Colonic mucosa (tissue), 4 donors: ENCODE measurements at regions not wholly inside any gene's neighbourhood (a gene's known extent, or its start where the extent isn't known, plus 50 kb on each side); places are given as distances from the start of the nearest gene placed in this dataset.

Experiments used
- DNase-seq: peaks from one replicate; pipeline ENCODE4 v3.0.0-alpha.2; 2020
- H3K27ac ChIP-seq: fragments of 200-600 bp; one replicate; pipeline ENCODE4 v1.8.0; 2021
- H3K27me3 ChIP-seq: fragments of 200-600 bp; one replicate; pipeline ENCODE4 v1.8.0; 2021
- H3K36me3 ChIP-seq: fragments of 200-600 bp; one replicate; pipeline ENCODE4 v1.8.0; 2021
- H3K4me1 ChIP-seq: fragments of 200-600 bp; one replicate; pipeline ENCODE4 v1.8.0; 2021; ENCODE audit warnings: mild to moderate bottlenecking
- H3K4me3 ChIP-seq: fragments of 200-600 bp; one replicate; pipeline ENCODE4 v1.8.0; 2021
- H3K9ac ChIP-seq, 2 donors: one replicate each; pipeline ENCODE4 v1.7.0; 2013; ENCODE audit warnings: control low read depth in 2 of 2, low read depth in 2 of 2, low read length in 2 of 2
- H3K9me3 ChIP-seq: fragments of 200-600 bp; one replicate; pipeline ENCODE4 v1.8.0; 2021
- intact Hi-C: fragments of 100-400 bp; cut with DNase I; formaldehyde crosslinking; loops from one replicate; pipeline ENCODE4 v1.14.1; 2022
- TF ChIP-seq, protein P1 (sequence below): fragments of 200-600 bp; IDR thresholded peaks from one replicate; pipeline ENCODE4 v1.8.0; 2022; ENCODE audit warnings: antibody characterized with exemption, mild to moderate bottlenecking
- donor health status: healthy.
- donor health status: DM: no; HTN: no; CAD: no.
- donor health status: DM: no; HTN: no; CAD: no.

DNA sequence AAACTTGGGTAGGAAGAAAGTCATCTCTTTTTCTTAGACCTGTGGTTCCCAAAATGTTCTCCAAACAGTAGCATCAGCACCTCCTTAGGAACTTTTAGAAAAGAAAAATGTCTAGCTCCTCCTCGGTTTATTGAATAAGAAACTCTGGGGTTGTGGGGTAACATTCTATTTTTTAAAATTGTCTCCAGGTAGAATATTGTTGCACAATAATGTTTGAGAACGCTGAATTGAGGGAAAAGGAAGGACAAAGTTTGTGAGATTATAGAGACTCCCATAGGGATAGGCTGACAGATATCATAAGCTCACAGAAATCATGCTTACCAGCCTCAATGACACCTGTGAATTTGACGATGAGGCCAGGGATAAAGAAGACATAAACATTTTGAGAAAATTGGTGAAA, 1199.0 kb upstream of the CDH6 start:
- H3K27me3 ChIP-seq, result no peaks in the 10 kb centered on the region
- intact Hi-C loops, result no loop called here

DNA sequence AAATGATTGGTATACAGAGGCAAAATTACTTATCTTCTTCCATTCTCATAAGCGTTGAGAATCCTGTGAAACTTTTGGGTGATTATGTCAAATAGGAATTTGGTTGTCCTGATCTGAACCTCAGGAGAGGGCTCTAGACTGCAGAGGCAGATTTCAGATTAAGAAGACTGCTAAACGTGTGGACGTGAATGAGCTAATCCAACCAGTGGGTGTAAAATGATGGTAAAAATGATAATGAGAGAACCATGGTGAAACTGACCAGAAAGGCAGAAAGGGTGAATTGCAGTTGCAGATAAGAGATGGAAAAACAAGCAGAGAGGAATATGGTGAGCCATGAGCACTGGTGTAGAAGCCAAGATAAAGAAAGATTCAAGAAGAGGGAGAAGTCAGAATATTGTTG, 1200.2 kb upstream of the CDH6 start:
- H3K36me3 ChIP-seq, result no peaks in the 10 kb centered on the region
- no peak overlapping the region for H3K9ac ChIP-seq
- no peaks in the 10 kb centered on the region for H3K9me3 ChIP-seq
- no peak overlapping the region for H3K27ac ChIP-seq
- no peak for DNase-seq
- TF ChIP-seq, protein P1, sequence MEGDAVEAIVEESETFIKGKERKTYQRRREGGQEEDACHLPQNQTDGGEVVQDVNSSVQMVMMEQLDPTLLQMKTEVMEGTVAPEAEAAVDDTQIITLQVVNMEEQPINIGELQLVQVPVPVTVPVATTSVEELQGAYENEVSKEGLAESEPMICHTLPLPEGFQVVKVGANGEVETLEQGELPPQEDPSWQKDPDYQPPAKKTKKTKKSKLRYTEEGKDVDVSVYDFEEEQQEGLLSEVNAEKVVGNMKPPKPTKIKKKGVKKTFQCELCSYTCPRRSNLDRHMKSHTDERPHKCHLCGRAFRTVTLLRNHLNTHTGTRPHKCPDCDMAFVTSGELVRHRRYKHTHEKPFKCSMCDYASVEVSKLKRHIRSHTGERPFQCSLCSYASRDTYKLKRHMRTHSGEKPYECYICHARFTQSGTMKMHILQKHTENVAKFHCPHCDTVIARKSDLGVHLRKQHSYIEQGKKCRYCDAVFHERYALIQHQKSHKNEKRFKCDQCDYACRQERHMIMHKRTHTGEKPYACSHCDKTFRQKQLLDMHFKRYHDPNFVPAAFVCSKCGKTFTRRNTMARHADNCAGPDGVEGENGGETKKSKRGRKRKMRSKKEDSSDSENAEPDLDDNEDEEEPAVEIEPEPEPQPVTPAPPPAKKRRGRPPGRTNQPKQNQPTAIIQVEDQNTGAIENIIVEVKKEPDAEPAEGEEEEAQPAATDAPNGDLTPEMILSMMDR, result no peak
- no peaks in the 10 kb centered on the region for H3K27me3 ChIP-seq
- no peaks in the 10 kb centered on the region for H3K4me1 ChIP-seq
- intact Hi-C loops, result no loop called here
- no peak overlapping the region for H3K4me3 ChIP-seq

More for the DNA sequence above, 1199.0 kb upstream of the CDH6 start:
- H3K36me3 ChIP-seq, result no peaks in the 10 kb centered on the region
- no peak overlapping the region for H3K27ac ChIP-seq
- DNase-seq, result no peak
- TF ChIP-seq, protein P1, result no peak
- H3K4me1 ChIP-seq, result no peaks in the 10 kb centered on the region
- no peak overlapping the region for H3K4me3 ChIP-seq
- H3K9me3 ChIP-seq, result no peaks in the 10 kb centered on the region
- no peak overlapping the region for H3K9ac ChIP-seq

DNA sequence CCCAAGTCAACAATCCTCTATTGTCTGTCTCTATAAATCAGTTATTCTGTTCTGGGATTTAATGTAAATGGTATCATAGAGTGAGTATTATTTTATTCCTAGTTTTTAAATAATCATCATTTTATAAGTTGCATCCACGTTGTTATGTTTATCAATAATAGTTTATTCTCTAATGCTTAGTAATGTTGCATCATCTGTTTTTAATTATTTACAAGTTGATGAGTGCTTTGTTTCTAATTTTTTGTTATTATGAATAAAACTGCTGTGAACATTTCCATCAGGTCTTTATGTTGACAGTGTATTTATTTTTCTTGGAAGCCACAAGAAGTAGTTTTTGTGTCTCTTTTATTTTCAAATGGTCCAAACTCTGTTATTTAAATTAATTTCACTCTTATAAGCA, 1201.2 kb upstream of the CDH6 start:
- no peaks in the 10 kb centered on the region for H3K27me3 ChIP-seq
- H3K36me3 ChIP-seq, result no peaks in the 10 kb centered on the region
- no peak overlapping the region for H3K9ac ChIP-seq
- TF ChIP-seq, protein P1, result no peak
- no peak overlapping the region for H3K27ac ChIP-seq
- no peaks in the 10 kb centered on the region for H3K9me3 ChIP-seq
- no peak for DNase-seq
- intact Hi-C loops, result no loop called here
- no peak overlapping the region for H3K4me3 ChIP-seq
- no peaks in the 10 kb centered on the region for H3K4me1 ChIP-seq

DNA sequence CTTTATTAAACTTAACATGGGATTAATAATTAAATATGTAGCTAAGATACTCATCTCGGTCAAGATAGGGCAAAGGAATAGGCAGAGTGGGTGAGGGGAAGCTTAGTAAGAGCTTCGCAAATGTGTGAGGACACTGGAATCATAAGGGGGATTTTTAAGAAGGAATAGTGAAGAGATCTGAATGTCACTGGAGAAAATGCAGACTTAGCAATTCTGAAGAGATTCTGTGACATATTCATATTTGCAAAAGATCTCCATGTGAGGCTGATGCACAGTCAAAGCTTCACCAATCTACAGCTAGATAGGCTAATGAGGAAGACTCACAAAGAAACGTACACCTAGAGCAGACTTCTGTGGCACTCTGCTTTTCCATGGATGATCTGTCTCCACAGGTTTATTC, 1202.8 kb upstream of the CDH6 start:
- Histone ChIP-seq H3K4me1 (no peaks in the 10 kb centered on the region), H3K9ac (no peak overlapping the region), H3K27ac (no peak overlapping the region), H3K36me3 (no peaks in the 10 kb centered on the region), H3K27me3 (no peaks in the 10 kb centered on the region), H3K4me3 (no peak overlapping the region), H3K9me3 (no peaks in the 10 kb centered on the region)
- TF ChIP-seq, protein P1, result no peak
- no peak for DNase-seq
- intact Hi-C loops, result no loop called here

DNA sequence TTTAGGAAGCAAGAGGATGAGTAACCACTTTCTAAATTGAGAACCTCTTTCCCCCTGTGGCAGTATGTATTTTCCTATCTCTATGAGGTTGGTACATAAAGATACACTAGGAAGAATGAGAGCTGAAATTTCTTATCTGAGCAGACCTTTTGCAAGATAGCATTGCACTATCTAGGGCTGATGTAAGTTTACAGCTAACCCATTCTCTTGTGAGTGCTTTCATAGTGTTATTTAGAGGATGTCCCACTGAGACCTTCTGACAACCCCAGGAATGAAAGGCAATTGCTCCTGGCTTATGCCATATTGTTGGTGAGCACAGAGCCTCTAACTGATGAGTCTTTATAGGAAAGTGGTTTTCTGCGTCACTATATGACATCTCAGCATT, 1209.3 kb upstream of the CDH6 start:
- TF ChIP-seq, protein P1, result no peak
- no peak overlapping the region for H3K27ac ChIP-seq

More for the DNA sequence above, 1209.3 kb upstream of the CDH6 start:
- H3K27me3 ChIP-seq, result no peaks in the 10 kb centered on the region
- H3K36me3 ChIP-seq, result no peaks in the 10 kb centered on the region
- intact Hi-C loops, result no loop called here
- no peak for DNase-seq
- H3K9me3 ChIP-seq, result no peaks in the 10 kb centered on the region
- no peak overlapping the region for H3K9ac ChIP-seq
- no peak overlapping the region for H3K4me3 ChIP-seq
- no peaks in the 10 kb centered on the region for H3K4me1 ChIP-seq
